Endothelial cell of umbilical vein (primary cell): ENCODE measurements at regions not wholly inside any gene's neighbourhood (a gene's known extent, or its start where the extent isn't known, plus 50 kb on each side); places are given as distances from the start of the nearest gene placed in this dataset.

Experiments used
- BruUV-seq: library from RNA; stranded (reverse); fragments of 400-500 nt; replicated peaks from 2 replicates; lab custom pipeline; 2021; lab: Mats Ljungman, UMichigan
- CTCF ChIA-PET: fragments of 300-600, 350-600 bp; sonication (Branson Sonifier 250); formaldehyde crosslinking; loops from one replicate; lab custom pipeline; 2021; ENCODE audit warnings: antibody characterized with exemption, inconsistent platforms; lab: Charles Lee
- POLR2A ChIA-PET: fragments of 300-600, 350-600 bp; sonication (Branson Sonifier 250); formaldehyde crosslinking; loops from one replicate; lab custom pipeline; 2021; ENCODE audit warnings: antibody characterized with exemption, inconsistent platforms; lab: Charles Lee
- DNase-seq: peaks from one replicate; pipeline ENCODE4 v3.0.0-alpha.2; 2011; ENCODE audit warnings: low read depth, low spot score
- FAIRE-seq: peaks from 2 replicates; lab custom pipeline; 2011; peaks lifted over from hg19 to GRCh38; lab: Jason Lieb, UNC
- H2AFZ ChIP-seq: 2 replicates; pipeline ENCODE4 v1.6.0; 2012; ENCODE audit warnings: low read depth, low read length, control low read depth, inconsistent platforms
- H3K27ac ChIP-seq: 2 replicates; pipeline ENCODE4 v1.5.1; 2011; ENCODE audit warnings: low read depth, mild to moderate bottlenecking, control low read depth, low read length, moderate library complexity; ENCODE audit not compliant: insufficient read depth
- H3K27me3 ChIP-seq, 2 experiments: 2 replicates each; pipeline versions ENCODE4 v1.6.0 to v1.6.1; 2011; ENCODE audit warnings: low read length in 2 of 2, mixed read lengths in 1 of 2; ENCODE audit not compliant: control insufficient read depth in 2 of 2, insufficient read depth in 2 of 2
- H3K36me3 ChIP-seq, 2 experiments: 2 replicates in 1 of 2; 3 replicates in 1 of 2; pipeline ENCODE4 v1.5.1; 2011; ENCODE audit warnings: low read length in 2 of 2, mild to moderate bottlenecking in 1 of 2, moderate library complexity in 1 of 2; ENCODE audit not compliant: control insufficient read depth in 2 of 2, insufficient read depth in 2 of 2; ENCODE audit errors: extremely low read depth in 1 of 2
- H3K4me1 ChIP-seq: 3 replicates; pipeline ENCODE4 v1.5.1; 2011; ENCODE audit warnings: mild to moderate bottlenecking, low read length; ENCODE audit not compliant: control insufficient read depth, insufficient read depth; ENCODE audit errors: extremely low read depth
- H3K4me2 ChIP-seq: 2 replicates; pipeline ENCODE4 v1.6.1; 2011; ENCODE audit warnings: low read length, control low read depth, mixed read lengths; ENCODE audit not compliant: insufficient read depth
- H3K4me3 ChIP-seq, 3 experiments: fragments of 200-600 bp in 1 of 3; sonication (generic), shearing (Covaris generic) in 1 of 3; replicated peaks in 1 of 3; 2 replicates each; pipeline ENCODE4 v1.5.1; 2011 to 2016; ENCODE audit warnings: control low read depth in 3 of 3, low read length in 3 of 3, mild to moderate bottlenecking in 2 of 3, inconsistent platforms in 1 of 3, low read depth in 1 of 3, moderate library complexity in 1 of 3; ENCODE audit not compliant: insufficient read depth in 1 of 3
- H3K79me2 ChIP-seq: 2 replicates; pipeline ENCODE4 v1.6.0; 2012; ENCODE audit warnings: low read length, inconsistent platforms; ENCODE audit not compliant: control insufficient read depth, insufficient read depth
- H3K9ac ChIP-seq: replicated peaks from 2 replicates; pipeline ENCODE3; 2011; ENCODE audit warnings: low read length, control low read depth; ENCODE audit not compliant: insufficient read depth; ENCODE audit errors: extremely low read depth
- H3K9me1 ChIP-seq: replicated peaks from 3 replicates; pipeline ENCODE4 v1.6.0; 2011; ENCODE audit warnings: mild to moderate bottlenecking, low read length; ENCODE audit not compliant: control insufficient read depth, insufficient read depth; ENCODE audit errors: extremely low read depth
- H3K9me3 ChIP-seq: replicated peaks from 2 replicates; pipeline ENCODE4 v1.5.1; 2012; ENCODE audit warnings: low read length, inconsistent platforms; ENCODE audit not compliant: control insufficient read depth, insufficient read depth
- H4K20me1 ChIP-seq: replicated peaks from 2 replicates; pipeline ENCODE3; 2011; ENCODE audit warnings: mild to moderate bottlenecking, low read length; ENCODE audit not compliant: control insufficient read depth, insufficient read depth; ENCODE audit errors: extremely low read depth
- EZH2 ChIP-seq: IDR thresholded peaks from 2 replicates; pipeline ENCODE4 v1.6.1; 2012; ENCODE audit warnings: borderline replicate concordance, low read depth, mild to moderate bottlenecking, moderate library complexity, low read length, inconsistent platforms; ENCODE audit not compliant: severe bottlenecking
- FOS ChIP-seq: IDR thresholded peaks from 2 replicates; pipeline ENCODE4 v1.6.1; 2011; ENCODE audit warnings: mild to moderate bottlenecking, low read length, moderate library complexity, borderline replicate concordance; ENCODE audit not compliant: insufficient read depth
- GATA2 ChIP-seq: IDR thresholded peaks from 2 replicates; pipeline ENCODE4 v1.7.0; 2011; ENCODE audit warnings: low read depth, mild to moderate bottlenecking, moderate library complexity, mixed read lengths, low read length; ENCODE audit not compliant: insufficient read length, insufficient read depth
- JUN ChIP-seq: IDR thresholded peaks from 2 replicates; pipeline ENCODE4 v1.6.1; 2011; ENCODE audit warnings: borderline replicate concordance, low read depth; ENCODE audit not compliant: insufficient read length, insufficient read depth
- MYC ChIP-seq: IDR thresholded peaks from one replicate; pipeline ENCODE4 v1.6.1; 2011; ENCODE audit warnings: mild to moderate bottlenecking, low read depth, low read length
- POLR2A ChIP-seq: IDR thresholded peaks from 2 replicates; pipeline ENCODE4 v1.6.1; 2012; ENCODE audit warnings: low read depth, mild to moderate bottlenecking, control low read depth, low read length
- POLR2AphosphoS5 ChIP-seq: IDR thresholded peaks from 2 replicates; pipeline ENCODE4 v1.6.1; 2012; ENCODE audit warnings: low read depth, mild to moderate bottlenecking, control low read depth, low read length, moderate library complexity; ENCODE audit not compliant: insufficient read depth
- dilution Hi-C: fragments of 300-500 bp; cut with MboI; formaldehyde crosslinking; loops from one replicate; pipeline ENCODE4 v1.15.0; 2019; ENCODE audit warnings: low sequenced_read_pairs; ENCODE audit not compliant: extremely low pct_ligation_motif_present
- intact Hi-C: fragments of 100-400 bp; cut with micrococcal nuclease; formaldehyde crosslinking; loops from one replicate; pipeline ENCODE4 v1.10.0; 2022
- TF ChIP-seq, protein P1 (sequence below), 2 donors: IDR thresholded peaks; 1 replicate in 1 of 2; 2 replicates in 1 of 2; pipeline ENCODE4 v1.5.1; 2011; ENCODE audit warnings: low read length in 2 of 2, mild to moderate bottlenecking in 2 of 2, moderate library complexity in 2 of 2, control low read depth in 1 of 2, inconsistent platforms in 1 of 2, low read depth in 1 of 2; ENCODE audit not compliant: insufficient read depth in 1 of 2; ENCODE audit errors: extremely low read depth in 1 of 2
- TF ChIP-seq, protein P2 (sequence below): IDR thresholded peaks from 2 replicates; pipeline ENCODE4 v1.6.1; 2011; ENCODE audit not compliant: insufficient read depth, insufficient read length

DNA sequence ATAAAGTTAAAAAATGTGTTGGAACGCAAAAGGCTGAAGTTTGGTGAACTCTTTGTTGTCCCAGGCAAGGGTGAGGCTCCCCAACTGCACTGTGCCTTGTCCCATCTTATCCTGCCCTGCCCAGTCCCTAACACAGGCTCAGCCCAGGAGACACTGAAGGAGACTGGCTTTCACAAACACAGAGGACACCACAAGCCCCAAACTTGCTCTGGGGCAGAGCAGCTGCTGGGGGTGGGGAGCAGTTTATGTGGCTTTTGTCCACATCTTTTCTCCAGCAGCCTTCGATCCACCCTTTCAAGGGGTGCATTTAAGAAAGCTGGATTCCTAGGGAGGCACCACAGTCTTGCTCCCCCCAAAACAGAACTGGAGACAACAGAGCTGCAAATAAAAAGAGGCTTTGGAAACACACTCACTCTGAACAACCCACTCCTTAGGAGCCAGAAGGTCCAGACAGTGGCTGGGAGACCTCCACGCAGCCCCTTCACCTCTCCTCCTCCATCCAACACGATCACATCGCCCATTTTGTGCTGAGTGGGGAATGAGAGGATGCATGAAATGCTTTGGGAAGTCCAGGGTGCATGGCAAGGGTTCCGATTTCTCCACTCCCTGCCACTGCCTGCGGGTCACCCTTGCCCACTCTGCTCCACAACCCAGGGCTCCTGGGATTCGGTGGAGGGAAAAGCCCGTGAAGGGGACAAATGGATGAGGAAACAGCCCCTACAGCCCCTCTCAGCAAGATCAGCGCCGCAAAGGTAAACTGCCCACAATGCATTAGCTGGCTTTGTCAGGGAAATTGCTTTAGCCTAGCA is 260.5 kb upstream of the TLE3 start:
- no peak overlapping the region for H2AFZ ChIP-seq
- no peaks in the 10 kb centered on the region for H3K36me3 ChIP-seq
- no peak for DNase-seq
- H3K4me1 ChIP-seq, result no peaks in the 10 kb centered on the region
- H3K4me3 ChIP-seq, result no peak overlapping the region
- intact Hi-C loops, result no loop called here
- no peaks in the 10 kb centered on the region for H4K20me1 ChIP-seq
- ChIA-PET POLR2A (no interaction called here), CTCF (no interaction called here)
- no peak overlapping the region for H3K9ac ChIP-seq
- TF ChIP-seq, protein P1, sequence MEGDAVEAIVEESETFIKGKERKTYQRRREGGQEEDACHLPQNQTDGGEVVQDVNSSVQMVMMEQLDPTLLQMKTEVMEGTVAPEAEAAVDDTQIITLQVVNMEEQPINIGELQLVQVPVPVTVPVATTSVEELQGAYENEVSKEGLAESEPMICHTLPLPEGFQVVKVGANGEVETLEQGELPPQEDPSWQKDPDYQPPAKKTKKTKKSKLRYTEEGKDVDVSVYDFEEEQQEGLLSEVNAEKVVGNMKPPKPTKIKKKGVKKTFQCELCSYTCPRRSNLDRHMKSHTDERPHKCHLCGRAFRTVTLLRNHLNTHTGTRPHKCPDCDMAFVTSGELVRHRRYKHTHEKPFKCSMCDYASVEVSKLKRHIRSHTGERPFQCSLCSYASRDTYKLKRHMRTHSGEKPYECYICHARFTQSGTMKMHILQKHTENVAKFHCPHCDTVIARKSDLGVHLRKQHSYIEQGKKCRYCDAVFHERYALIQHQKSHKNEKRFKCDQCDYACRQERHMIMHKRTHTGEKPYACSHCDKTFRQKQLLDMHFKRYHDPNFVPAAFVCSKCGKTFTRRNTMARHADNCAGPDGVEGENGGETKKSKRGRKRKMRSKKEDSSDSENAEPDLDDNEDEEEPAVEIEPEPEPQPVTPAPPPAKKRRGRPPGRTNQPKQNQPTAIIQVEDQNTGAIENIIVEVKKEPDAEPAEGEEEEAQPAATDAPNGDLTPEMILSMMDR (IDR thresholded peaks at IDR 0.05; ENCODE audit: extremely low read depth in 1 of 2, insufficient read depth in 1 of 2, low read depth in 1 of 2, low read length in 2 of 2), result no peak
- TF ChIP-seq FOS, result no peak
- H3K9me3 ChIP-seq, result no peaks in the 10 kb centered on the region
- no peaks in the 10 kb centered on the region for H3K27me3 ChIP-seq
- FAIRE-seq, result no peak
- dilution Hi-C loops, result no loop called here
- H3K9me1 ChIP-seq, result no peaks in the 10 kb centered on the region
- no peaks in the 10 kb centered on the region for H3K79me2 ChIP-seq
- H3K4me2 ChIP-seq, result no peak overlapping the region
- no peak overlapping the region for H3K27ac ChIP-seq
- BruUV-seq, result no TSS peak

DNA sequence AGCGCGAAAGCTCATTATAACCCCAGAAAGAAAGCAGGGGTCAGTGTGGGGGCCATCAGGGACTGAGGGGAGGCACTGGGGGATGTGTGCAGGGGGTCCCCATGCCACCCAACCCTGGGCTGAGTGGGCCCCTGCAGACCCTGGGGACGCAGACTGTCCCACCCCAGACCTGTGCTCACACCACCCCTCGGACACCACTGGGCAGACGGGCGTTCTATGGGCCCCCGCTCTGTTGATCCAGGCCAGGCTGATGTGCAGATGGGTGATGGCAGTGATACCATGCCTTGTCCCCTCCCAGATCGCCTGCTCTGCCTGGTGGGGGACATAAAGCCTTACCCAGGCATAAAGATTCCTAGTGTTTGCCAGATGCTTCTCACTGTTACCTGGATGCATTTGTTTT is 259.7 kb upstream of the TLE3 start:
- dilution Hi-C loops, result no loop called here

More for the DNA sequence above, 259.7 kb upstream of the TLE3 start:
- Histone ChIP-seq H3K9me3 (no peaks in the 10 kb centered on the region), H4K20me1 (no peaks in the 10 kb centered on the region), H3K4me1 (no peaks in the 10 kb centered on the region), H3K36me3 (no peaks in the 10 kb centered on the region), H3K27ac (no peak overlapping the region), H3K79me2 (no peaks in the 10 kb centered on the region), H3K4me3 (no peak overlapping the region), H3K27me3 (no peaks in the 10 kb centered on the region), H3K9ac (no peak overlapping the region), H2AFZ (no peak overlapping the region), H3K9me1 (no peaks in the 10 kb centered on the region), H3K4me2 (no peak overlapping the region)
- ChIA-PET CTCF (no interaction called here), POLR2A (no interaction called here)
- intact Hi-C loops, result no loop called here
- FAIRE-seq, result no peak
- BruUV-seq, result no TSS peak
- no peak for TF ChIP-seq JUN
- TF ChIP-seq POLR2AphosphoS5, result no peak
- no peak for TF ChIP-seq EZH2
- TF ChIP-seq FOS, result no peak
- TF ChIP-seq, protein P1 (IDR thresholded peaks at IDR 0.05; ENCODE audit: extremely low read depth in 1 of 2, insufficient read depth in 1 of 2, low read depth in 1 of 2, low read length in 2 of 2), result no peak
- no peak for TF ChIP-seq GATA2
- no peak for TF ChIP-seq MYC
- TF ChIP-seq, protein P2, sequence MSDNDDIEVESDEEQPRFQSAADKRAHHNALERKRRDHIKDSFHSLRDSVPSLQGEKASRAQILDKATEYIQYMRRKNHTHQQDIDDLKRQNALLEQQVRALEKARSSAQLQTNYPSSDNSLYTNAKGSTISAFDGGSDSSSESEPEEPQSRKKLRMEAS, result no peak
- TF ChIP-seq POLR2A, result no peak
- no peak for DNase-seq
